SK-N-SH (cell line): ENCODE measurements at regions not wholly inside any gene's neighbourhood (a gene's known extent, or its start where the extent isn't known, plus 50 kb on each side); places are given as distances from the start of the nearest gene placed in this dataset.
A peak's percentile ranks its signal among the peaks of the same experiment; 100 is the strongest.

Experiments
- CTCF ChIA-PET: fragments of 300-600, 350-600 bp; formaldehyde crosslinking; extraction: SDS; loops from one replicate; lab custom pipeline; 2021; lab: Yijun Ruan, JAX
- POLR2A ChIA-PET: fragments of 350-600 bp; sonication (Branson Sonifier 250); formaldehyde crosslinking; extraction: SDS; loops from one replicate; lab custom pipeline; 2020; ENCODE audit warnings: antibody characterized with exemption, inconsistent platforms; lab: Yijun Ruan, JAX
- DNase-seq: peaks from one replicate; pipeline ENCODE4 v3.0.0; 2012
- H2AFZ ChIP-seq: fragments of 200-600 bp; sonication (generic); 2 replicates; pipeline ENCODE4 v1.8.1; 2016; ENCODE audit warnings: antibody characterized with exemption, mild to moderate bottlenecking, low read depth
- H3F3A ChIP-seq: fragments of 200-600 bp; sonication (generic); replicated peaks from 2 replicates; pipeline ENCODE3; 2016; ENCODE audit warnings: antibody characterized with exemption, mild to moderate bottlenecking; ENCODE audit not compliant: insufficient read depth
- H3K27ac ChIP-seq, 2 experiments: fragments of 200-500 bp in 1 of 2; fragments of 200-600 bp in 1 of 2; sonication (Bioruptor generic) in 1 of 2; sonication (generic), shearing (Covaris generic) in 1 of 2; 2 replicates each; pipeline versions ENCODE4 v1.5.1 to v1.6.1; 2014 to 2016; ENCODE audit warnings: low read depth in 2 of 2, inconsistent platforms in 1 of 2, low read length in 1 of 2, mild to moderate bottlenecking in 1 of 2, mixed read lengths in 1 of 2
- H3K27me3 ChIP-seq: fragments of 200-600 bp; sonication (generic), shearing (Covaris generic); 2 replicates; pipeline ENCODE4 v1.6.1; 2016; ENCODE audit warnings: mixed run types; ENCODE audit not compliant: insufficient read depth
- H3K36me3 ChIP-seq, 2 experiments: fragments of 200-500 bp in 1 of 2; fragments of 200-600 bp in 1 of 2; sonication (Bioruptor generic) in 1 of 2; sonication (generic) in 1 of 2; replicated peaks in 1 of 2; 2 replicates each; pipeline versions ENCODE3 to v1.5.1; 2014 to 2016; ENCODE audit warnings: low read length in 1 of 2, mild to moderate bottlenecking in 1 of 2; ENCODE audit not compliant: insufficient read depth in 2 of 2, control insufficient read depth in 1 of 2
- H3K4me1 ChIP-seq, 2 experiments: fragments of 200-500 bp in 1 of 2; fragments of 200-600 bp in 1 of 2; sonication (Bioruptor generic) in 1 of 2; sonication (generic), shearing (Covaris generic) in 1 of 2; 2 replicates each; pipeline versions ENCODE4 v1.5.1 to v1.6.1; 2014 to 2016; ENCODE audit warnings: low read depth in 1 of 2, low read length in 1 of 2, mixed run types in 1 of 2; ENCODE audit not compliant: insufficient read depth in 2 of 2, control insufficient read depth in 1 of 2
- H3K4me2 ChIP-seq: fragments of 200-600 bp; sonication (generic), shearing (Covaris generic); 2 replicates; pipeline ENCODE4 v1.6.1; 2017; ENCODE audit warnings: mixed run types
- H3K4me3 ChIP-seq, 2 experiments: fragments of 200-500 bp in 1 of 2; fragments of 200-600 bp in 1 of 2; sonication (Bioruptor generic) in 1 of 2; sonication (generic), shearing (Covaris generic) in 1 of 2; 2 replicates each; pipeline versions ENCODE4 v1.5.1 to v1.8.1; 2014 to 2016; ENCODE audit warnings: low read depth in 2 of 2, inconsistent platforms in 1 of 2, low read length in 1 of 2, mild to moderate bottlenecking in 1 of 2, mixed read lengths in 1 of 2, moderate library complexity in 1 of 2
- H3K79me2 ChIP-seq: fragments of 200-600 bp; sonication (generic); 2 replicates; pipeline ENCODE4 v1.8.1; 2017; ENCODE audit warnings: mild to moderate bottlenecking; ENCODE audit not compliant: insufficient read depth
- H3K9ac ChIP-seq: fragments of 200-600 bp; sonication (generic); 2 replicates; pipeline ENCODE4 v1.6.1; 2017; ENCODE audit warnings: mixed run types
- H3K9me2 ChIP-seq: fragments of 200-600 bp; sonication (generic); 2 replicates; pipeline ENCODE4 v1.6.1; 2017; ENCODE audit warnings: mixed run types
- H3K9me3 ChIP-seq: fragments of 200-600 bp; sonication (generic); 2 replicates; pipeline ENCODE4 v1.6.1; 2017; ENCODE audit warnings: mixed run types, mild to moderate bottlenecking, moderate library complexity
- H4K20me1 ChIP-seq: fragments of 200-600 bp; sonication (generic); 2 replicates; pipeline ENCODE4 v1.6.1; 2017; ENCODE audit warnings: mild to moderate bottlenecking, mixed run types; ENCODE audit not compliant: insufficient read depth
- CHD2 ChIP-seq: fragments of 150-350 bp; IDR thresholded peaks from 2 replicates; pipeline ENCODE4 v1.6.1; 2018; ENCODE audit warnings: low read length; ENCODE audit not compliant: partially characterized antibody
- ELF1 ChIP-seq: IDR thresholded peaks from 2 replicates; pipeline ENCODE4 v1.4.0; 2012
- EP300 ChIP-seq, 2 experiments: IDR thresholded peaks; 2 replicates each; pipeline versions ENCODE4 v1.4.0 to v1.6.1; 2012; ENCODE audit warnings: borderline replicate concordance in 1 of 2, low read depth in 1 of 2, low read length in 1 of 2
- EZH2phosphoT487 ChIP-seq: fragments of 200-600 bp; sonication (generic); IDR thresholded peaks from 2 replicates; pipeline ENCODE4 v1.6.1; 2017; ENCODE audit warnings: low read depth, mixed run types, mild to moderate bottlenecking, antibody characterized with exemption, moderate library complexity, borderline replicate concordance
- FOSL2 ChIP-seq: IDR thresholded peaks from 2 replicates; pipeline ENCODE4 v1.4.0; 2012; ENCODE audit warnings: low read depth, mild to moderate bottlenecking, moderate library complexity, borderline replicate concordance
- FOXJ3 ChIP-seq: sonication (generic); formaldehyde crosslinking; IDR thresholded peaks from 2 replicates; pipeline ENCODE4 v1.5.1; 2020; ENCODE audit warnings: mild to moderate bottlenecking, missing genetic modification reagents
- FOXM1 ChIP-seq: IDR thresholded peaks from 2 replicates; pipeline ENCODE4 v1.4.0; 2012; ENCODE audit warnings: low read depth, mild to moderate bottlenecking
- GABPA ChIP-seq: IDR thresholded peaks from 2 replicates; pipeline ENCODE4 v1.4.0; 2012; ENCODE audit warnings: low read depth, mild to moderate bottlenecking
- GATA2 ChIP-seq: sonication (generic); formaldehyde crosslinking; IDR thresholded peaks from 2 replicates; pipeline ENCODE4 v1.5.0; 2020; ENCODE audit warnings: mild to moderate bottlenecking, missing genetic modification reagents
- IRF3 ChIP-seq: fragments of 150-350 bp; IDR thresholded peaks from 2 replicates; pipeline ENCODE4 v1.6.1; 2016; ENCODE audit warnings: mild to moderate bottlenecking, low read depth, low read length
- JUND ChIP-seq: IDR thresholded peaks from 2 replicates; pipeline ENCODE4 v1.4.0; 2012
- NFIC ChIP-seq: IDR thresholded peaks from 2 replicates; pipeline ENCODE4 v1.4.0; 2012; ENCODE audit warnings: borderline replicate concordance
- NRF1 ChIP-seq: IDR thresholded peaks from 2 replicates; pipeline ENCODE4 v1.6.1; 2012; ENCODE audit warnings: low read depth, mild to moderate bottlenecking, low read length
- POLR2AphosphoS5 ChIP-seq: IDR thresholded peaks from 2 replicates; pipeline ENCODE4 v1.6.1; 2012; ENCODE audit warnings: low read depth, low read length
- RAD21 ChIP-seq: IDR thresholded peaks from 2 replicates; pipeline ENCODE4 v1.6.1; 2012; ENCODE audit warnings: mild to moderate bottlenecking, low read length
- RCOR1 ChIP-seq: fragments of 150-350 bp; IDR thresholded peaks from 2 replicates; pipeline ENCODE4 v1.6.1; 2017; ENCODE audit warnings: antibody characterized with exemption, low read length
- REST ChIP-seq: IDR thresholded peaks from 2 replicates; pipeline ENCODE4 v1.6.1; 2012; ENCODE audit warnings: mild to moderate bottlenecking, low read depth, low read length, moderate library complexity
- RFX5 ChIP-seq: IDR thresholded peaks from 2 replicates; pipeline ENCODE4 v1.6.1; 2012; ENCODE audit warnings: mild to moderate bottlenecking, improper control_type of control experiment, low read length
- RXRA ChIP-seq: IDR thresholded peaks from 2 replicates; pipeline ENCODE4 v1.4.0; 2012; ENCODE audit warnings: low read depth, mild to moderate bottlenecking, borderline replicate concordance
- SIN3A ChIP-seq: IDR thresholded peaks from 2 replicates; pipeline ENCODE4 v1.6.1; 2012; ENCODE audit warnings: low read depth, mild to moderate bottlenecking, low read length, moderate library complexity, borderline replicate concordance
- SMC3 ChIP-seq: IDR thresholded peaks from 2 replicates; pipeline ENCODE4 v1.6.1; 2012; ENCODE audit warnings: low read depth, low read length, improper control_type of control experiment
- USF1 ChIP-seq: IDR thresholded peaks from 2 replicates; pipeline ENCODE4 v1.4.0; 2012; ENCODE audit warnings: low read depth, borderline replicate concordance
- YY1 ChIP-seq: IDR thresholded peaks from 2 replicates; pipeline ENCODE4 v1.4.0; 2012; ENCODE audit warnings: low read depth, mild to moderate bottlenecking
- WGBS: methylation state at CpG from one replicate; pipeline ENCODE4 v1.1.6; 2017; ENCODE audit warnings: low lambda C conversion rate; 5-methylcytosine and 5-hydroxymethylcytosine counted together
- TF ChIP-seq, protein P1 (sequence below): IDR thresholded peaks from 2 replicates; pipeline ENCODE4; 2012
- TF ChIP-seq, protein P2 (sequence below): fragments of 200-600 bp; sonication (generic); IDR thresholded peaks from 2 replicates; pipeline ENCODE4 v1.6.1; 2017; ENCODE audit warnings: antibody characterized with exemption, mild to moderate bottlenecking, moderate library complexity
- TF ChIP-seq, protein P3 (sequence below): IDR thresholded peaks from 2 replicates; pipeline ENCODE4 v1.4.0; 2012; ENCODE audit warnings: low read depth

DNA sequence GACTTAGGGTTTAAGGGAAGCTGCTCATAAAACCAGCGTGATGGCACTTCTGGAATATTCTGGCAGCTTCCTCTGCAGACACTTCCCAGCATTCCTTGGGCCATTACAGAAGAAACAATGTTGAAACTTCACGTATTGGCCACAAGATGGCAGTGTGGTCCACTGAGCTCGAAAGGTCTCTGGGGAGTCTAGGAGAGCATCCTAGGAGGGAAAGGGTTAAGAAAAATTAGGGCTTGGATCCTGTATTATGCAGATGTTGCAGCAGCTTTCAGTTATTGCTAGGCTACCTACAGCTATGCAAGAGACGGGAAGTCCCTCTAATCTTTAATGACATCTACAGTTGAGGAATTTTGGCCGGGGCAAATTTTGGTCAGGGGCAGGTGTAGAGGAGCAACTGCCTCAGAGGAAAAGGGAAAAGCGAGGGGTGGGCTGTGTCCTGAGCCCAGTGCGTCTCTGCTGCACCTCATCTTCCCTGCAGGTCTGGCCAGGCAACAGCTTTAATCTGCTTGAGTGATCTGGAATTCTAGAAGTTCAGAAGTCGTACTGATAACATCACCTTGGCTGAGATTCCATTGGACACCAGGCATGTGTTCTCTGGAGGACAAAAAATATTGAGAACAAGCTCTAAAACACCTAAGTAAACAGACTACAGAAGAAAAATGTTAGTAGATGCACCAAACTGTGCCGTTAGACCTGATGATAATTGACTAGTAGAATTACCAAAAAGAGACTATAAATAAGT lies 220.8 kb upstream of the PRSS58 start:
- Histone ChIP-seq H3K4me3 (no peak overlapping the region), H3K4me1 (peaks cover 7 to 13% of the 10 kb centered on the region in 2 experiments; a peak in 2 of 4 replicates), H3K36me3 (no peaks in the 10 kb centered on the region), H3K27me3 (no peaks in the 10 kb centered on the region), H3K9me3 (no peaks in the 10 kb centered on the region), H4K20me1 (no peaks in the 10 kb centered on the region), H3F3A (no peaks in the 10 kb centered on the region), H3K4me2 (no peak overlapping the region), H3K79me2 (no peaks in the 10 kb centered on the region), H3K27ac (no peak overlapping the region), H2AFZ (peak overlapping the region; percentile 38; the same call in 1 of the 2 replicates), H3K9me2 (no peaks in the 10 kb centered on the region), H3K9ac (no peak overlapping the region)
- peak; percentile 52 for DNase-seq
- 20% methylated on average over 9 of the region's 9 CpGs for WGBS
- ChIA-PET CTCF (interaction anchor here (0.6 to 13.5 kb wide), 43 partner anchors 8 to 737 kb away, joined by 3 to 196 read pairs (median 4); partner anchors contain the start of gene PRSS1), POLR2A (no interaction called here)
- TF ChIP-seq FOXJ3 (no peak), RFX5 (peak; percentile 66; the same call in 1 of the 2 replicates), NRF1 (no peak), IRF3 (no peak), REST (no peak), FOSL2 (no peak), FOXM1 (no peak), YY1 (no peak), EZH2phosphoT487 (no peak), RXRA (no peak), SIN3A (no peak), RCOR1 (no peak), EP300 (IDR thresholded peaks at IDR 0.05; ENCODE audit: borderline replicate concordance in 1 of 2, low read depth in 1 of 2, low read length in 1 of 2) (peak in 1 of 2 experiments; percentile 56; a peak in 2 of 4 replicates), GABPA (no peak), USF1 (no peak), POLR2AphosphoS5 (no peak), CHD2 (no peak), SMC3 (peak; percentile 55), RAD21 (peak; percentile 71), GATA2 (no peak), JUND (no peak), ELF1 (no peak), NFIC (no peak)
- TF ChIP-seq, protein P1, sequence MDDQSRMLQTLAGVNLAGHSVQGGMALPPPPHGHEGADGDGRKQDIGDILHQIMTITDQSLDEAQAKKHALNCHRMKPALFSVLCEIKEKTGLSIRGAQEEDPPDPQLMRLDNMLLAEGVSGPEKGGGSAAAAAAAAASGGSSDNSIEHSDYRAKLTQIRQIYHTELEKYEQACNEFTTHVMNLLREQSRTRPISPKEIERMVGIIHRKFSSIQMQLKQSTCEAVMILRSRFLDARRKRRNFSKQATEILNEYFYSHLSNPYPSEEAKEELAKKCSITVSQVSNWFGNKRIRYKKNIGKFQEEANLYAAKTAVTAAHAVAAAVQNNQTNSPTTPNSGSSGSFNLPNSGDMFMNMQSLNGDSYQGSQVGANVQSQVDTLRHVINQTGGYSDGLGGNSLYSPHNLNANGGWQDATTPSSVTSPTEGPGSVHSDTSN = no peak
- TF ChIP-seq, protein P2, sequence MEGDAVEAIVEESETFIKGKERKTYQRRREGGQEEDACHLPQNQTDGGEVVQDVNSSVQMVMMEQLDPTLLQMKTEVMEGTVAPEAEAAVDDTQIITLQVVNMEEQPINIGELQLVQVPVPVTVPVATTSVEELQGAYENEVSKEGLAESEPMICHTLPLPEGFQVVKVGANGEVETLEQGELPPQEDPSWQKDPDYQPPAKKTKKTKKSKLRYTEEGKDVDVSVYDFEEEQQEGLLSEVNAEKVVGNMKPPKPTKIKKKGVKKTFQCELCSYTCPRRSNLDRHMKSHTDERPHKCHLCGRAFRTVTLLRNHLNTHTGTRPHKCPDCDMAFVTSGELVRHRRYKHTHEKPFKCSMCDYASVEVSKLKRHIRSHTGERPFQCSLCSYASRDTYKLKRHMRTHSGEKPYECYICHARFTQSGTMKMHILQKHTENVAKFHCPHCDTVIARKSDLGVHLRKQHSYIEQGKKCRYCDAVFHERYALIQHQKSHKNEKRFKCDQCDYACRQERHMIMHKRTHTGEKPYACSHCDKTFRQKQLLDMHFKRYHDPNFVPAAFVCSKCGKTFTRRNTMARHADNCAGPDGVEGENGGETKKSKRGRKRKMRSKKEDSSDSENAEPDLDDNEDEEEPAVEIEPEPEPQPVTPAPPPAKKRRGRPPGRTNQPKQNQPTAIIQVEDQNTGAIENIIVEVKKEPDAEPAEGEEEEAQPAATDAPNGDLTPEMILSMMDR = peak; percentile 89
- TF ChIP-seq, protein P3, sequence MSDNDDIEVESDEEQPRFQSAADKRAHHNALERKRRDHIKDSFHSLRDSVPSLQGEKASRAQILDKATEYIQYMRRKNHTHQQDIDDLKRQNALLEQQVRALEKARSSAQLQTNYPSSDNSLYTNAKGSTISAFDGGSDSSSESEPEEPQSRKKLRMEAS = 0 out of 2 replicates have a peak, but pooled peaks have one; percentile 35
